Testis (tissue), 2 donors: ENCODE measurements at regions not wholly inside any gene's neighbourhood (a gene's known extent, or its start where the extent isn't known, plus 50 kb on each side); places are given as distances from the start of the nearest gene placed in this dataset.

Experiments
- POLR2A ChIP-seq: fragments of 450-650 bp; IDR thresholded peaks from one replicate; pipeline ENCODE4 v1.6.1; 2017; ENCODE audit warnings: antibody characterized with exemption, mild to moderate bottlenecking, moderate library complexity
- TF ChIP-seq, protein P1 (sequence below), 3 experiments: fragments of 450-650 bp in 2 of 3; fragments of 200-600 bp in 1 of 3; sonication (generic) in 1 of 3; IDR thresholded peaks; one replicate each; pipeline ENCODE4 v1.5.1; 2016 to 2019; ENCODE audit warnings: antibody characterized with exemption in 3 of 3, mild to moderate bottlenecking in 2 of 3, moderate library complexity in 1 of 3

- TF ChIP-seq, protein P1, sequence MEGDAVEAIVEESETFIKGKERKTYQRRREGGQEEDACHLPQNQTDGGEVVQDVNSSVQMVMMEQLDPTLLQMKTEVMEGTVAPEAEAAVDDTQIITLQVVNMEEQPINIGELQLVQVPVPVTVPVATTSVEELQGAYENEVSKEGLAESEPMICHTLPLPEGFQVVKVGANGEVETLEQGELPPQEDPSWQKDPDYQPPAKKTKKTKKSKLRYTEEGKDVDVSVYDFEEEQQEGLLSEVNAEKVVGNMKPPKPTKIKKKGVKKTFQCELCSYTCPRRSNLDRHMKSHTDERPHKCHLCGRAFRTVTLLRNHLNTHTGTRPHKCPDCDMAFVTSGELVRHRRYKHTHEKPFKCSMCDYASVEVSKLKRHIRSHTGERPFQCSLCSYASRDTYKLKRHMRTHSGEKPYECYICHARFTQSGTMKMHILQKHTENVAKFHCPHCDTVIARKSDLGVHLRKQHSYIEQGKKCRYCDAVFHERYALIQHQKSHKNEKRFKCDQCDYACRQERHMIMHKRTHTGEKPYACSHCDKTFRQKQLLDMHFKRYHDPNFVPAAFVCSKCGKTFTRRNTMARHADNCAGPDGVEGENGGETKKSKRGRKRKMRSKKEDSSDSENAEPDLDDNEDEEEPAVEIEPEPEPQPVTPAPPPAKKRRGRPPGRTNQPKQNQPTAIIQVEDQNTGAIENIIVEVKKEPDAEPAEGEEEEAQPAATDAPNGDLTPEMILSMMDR (IDR thresholded peaks at IDR 0.05): no peak
- no peak for TF ChIP-seq POLR2A
Measured at GRCh38 chr4:11966782-11967181, 538.1 kb upstream of the HS3ST1 start.
